CD14-positive monocyte (primary cell): ENCODE measurements at regions not wholly inside any gene's neighbourhood (a gene's known extent, or its start where the extent isn't known, plus 50 kb on each side); places are given as distances from the start of the nearest gene placed in this dataset.
A peak's percentile ranks its signal among the peaks of the same experiment; 100 is the strongest.

Experiments
- DNase-seq, 3 donors: peaks; one replicate each; pipeline ENCODE4 v3.0.0-alpha.2; 2011 to 2022
- H2AFZ ChIP-seq: 2 replicates; pipeline ENCODE4 v1.6.0; 2012; ENCODE audit warnings: mild to moderate bottlenecking, low read depth, low read length, inconsistent platforms; ENCODE audit not compliant: insufficient read depth, poor library complexity, severe bottlenecking
- H3K27ac ChIP-seq, 2 donors: 1 replicate in 1 of 2; 2 replicates in 1 of 2; pipeline ENCODE4 v1.5.1; 2012 to 2013; ENCODE audit warnings: low read length in 2 of 2, control low read depth in 1 of 2, inconsistent platforms in 1 of 2, low read depth in 1 of 2, mild to moderate bottlenecking in 1 of 2
- H3K27me3 ChIP-seq, 2 donors: one replicate each; pipeline versions ENCODE4 v1.6.0 to v1.6.1; 2011 to 2013; ENCODE audit warnings: low read length in 2 of 2; ENCODE audit not compliant: control insufficient read depth in 2 of 2, insufficient read depth in 2 of 2
- H3K36me3 ChIP-seq, 2 donors: replicated peaks in 1 of 2; 1 replicate in 1 of 2; 2 replicates in 1 of 2; pipeline versions ENCODE4 v1.5.1 to v1.6.1; 2012 to 2013; ENCODE audit warnings: low read length in 2 of 2, control low read depth in 1 of 2, inconsistent platforms in 1 of 2, mild to moderate bottlenecking in 1 of 2; ENCODE audit not compliant: insufficient read depth in 2 of 2, control insufficient read depth in 1 of 2
- H3K4me1 ChIP-seq, 2 donors: 1 replicate in 1 of 2; 2 replicates in 1 of 2; pipeline versions ENCODE4 v1.5.1 to v1.6.1; 2012 to 2013; ENCODE audit warnings: low read length in 2 of 2, control low read depth in 1 of 2, inconsistent platforms in 1 of 2, mild to moderate bottlenecking in 1 of 2, moderate library complexity in 1 of 2; ENCODE audit not compliant: insufficient read depth in 2 of 2, control insufficient read depth in 1 of 2
- H3K4me2 ChIP-seq: replicated peaks from 2 replicates; pipeline ENCODE3; 2012; ENCODE audit warnings: low read length, moderate library complexity, mild to moderate bottlenecking; ENCODE audit not compliant: poor library complexity, severe bottlenecking; ENCODE audit errors: extremely low read depth
- H3K4me3 ChIP-seq, 3 experiments: fragments of 200-600 bp in 1 of 3; sonication (generic) in 1 of 3; replicated peaks in 1 of 3; 1 replicate in 2 of 3; 2 replicates in 1 of 3; pipeline ENCODE4 v1.5.1; 2011 to 2013; ENCODE audit warnings: low read length in 3 of 3, mild to moderate bottlenecking in 3 of 3, control low read depth in 2 of 3, low read depth in 2 of 3, inconsistent platforms in 1 of 3, moderate library complexity in 1 of 3
- H3K79me2 ChIP-seq: 2 replicates; pipeline ENCODE4 v1.6.0; 2012; ENCODE audit warnings: mild to moderate bottlenecking, control low read depth, inconsistent platforms, low read length, moderate library complexity; ENCODE audit not compliant: insufficient read depth
- H3K9ac ChIP-seq: 2 replicates; pipeline ENCODE4 v1.6.0; 2017; ENCODE audit warnings: low read length, mild to moderate bottlenecking; ENCODE audit not compliant: insufficient read depth, poor library complexity, severe bottlenecking
- H3K9me3 ChIP-seq, 2 donors: replicated peaks in 1 of 2; 1 replicate in 1 of 2; 2 replicates in 1 of 2; pipeline versions ENCODE4 v1.5.1 to v1.6.1; 2012 to 2013; ENCODE audit warnings: low read length in 2 of 2, control low read depth in 1 of 2; ENCODE audit not compliant: control insufficient read depth in 1 of 2, insufficient read depth in 1 of 2
- H4K20me1 ChIP-seq: 2 replicates; pipeline ENCODE4 v1.6.0; 2012; ENCODE audit warnings: mild to moderate bottlenecking, low read length, control low read depth, moderate library complexity; ENCODE audit not compliant: insufficient read depth
- H3K27ac Mint-ChIP-seq, 7 donors: one replicate each; pipeline ENCODE4 v1.8.0; 2020; ENCODE audit warnings: mild to moderate bottlenecking in 7 of 7, mixed read lengths in 7 of 7, moderate library complexity in 6 of 7, inconsistent platforms in 2 of 7
- H3K27me3 Mint-ChIP-seq, 3 donors: one replicate each; pipeline ENCODE4 v1.8.0; 2021 to 2022; ENCODE audit warnings: low read depth in 3 of 3, mild to moderate bottlenecking in 3 of 3, mixed read lengths in 3 of 3, moderate library complexity in 3 of 3, inconsistent platforms in 1 of 3
- H3K36me3 Mint-ChIP-seq, 2 donors: one replicate each; pipeline ENCODE4 v1.8.0; 2020; ENCODE audit warnings: mixed read lengths in 2 of 2, inconsistent platforms in 1 of 2, mild to moderate bottlenecking in 1 of 2
- H3K4me1 Mint-ChIP-seq: one replicate; pipeline ENCODE4 v1.8.0; 2020; ENCODE audit warnings: mild to moderate bottlenecking, mixed read lengths
- H3K4me3 Mint-ChIP-seq, 2 donors: one replicate each; pipeline ENCODE4 v1.8.0; 2020; ENCODE audit warnings: mild to moderate bottlenecking in 2 of 2, mixed read lengths in 2 of 2, moderate library complexity in 1 of 2
- H3K9me3 Mint-ChIP-seq, 7 donors: one replicate each; pipeline ENCODE4 v1.8.0; 2020 to 2022; ENCODE audit warnings: mixed read lengths in 7 of 7, mild to moderate bottlenecking in 6 of 7, moderate library complexity in 6 of 7, inconsistent platforms in 2 of 7
- CTCF ChIP-seq: fragments of 200-600 bp; IDR thresholded peaks from one replicate; pipeline ENCODE4 v1.8.0; 2022; ENCODE audit warnings: antibody characterized with exemption, mild to moderate bottlenecking
- whole genome bisulfite sequencing: methylation state at CpG from one replicate; pipeline ENCODE4 v1.1.5; 2013; ENCODE audit warnings: missing lambda C conversion rate; ENCODE audit not compliant: insufficient coverage; 5-methylcytosine and 5-hydroxymethylcytosine counted together
- intact Hi-C, 2 donors: fragments of 100-400 bp; cut with micrococcal nuclease; formaldehyde crosslinking; loops; one replicate each; pipeline versions ENCODE4 v1.15.0 to v1.15.1; 2023

- no peak for TF ChIP-seq CTCF
- H3K4me3 ChIP-seq, result no peak overlapping the region
- H3K27me3 Mint-ChIP-seq, result peaks cover 4 to 18% (median 10%) of the 10 kb centered on the region in 3 donors
- no peaks in the 10 kb centered on the region for H3K36me3 Mint-ChIP-seq
- 90% methylated on average over 5 of the region's 17 CpGs for WGBS
- no peaks in the 10 kb centered on the region for H3K79me2 ChIP-seq
- no peaks in the 10 kb centered on the region for H3K4me1 ChIP-seq
- H2AFZ ChIP-seq, result no peak overlapping the region
- DNase-seq, result no peak
- H3K9ac ChIP-seq, result no peak overlapping the region
- no peak overlapping the region for H3K4me3 Mint-ChIP-seq
- intact Hi-C loops, result no loop called here
- H3K36me3 ChIP-seq, result no peaks in the 10 kb centered on the region
- H3K27me3 ChIP-seq, result no peaks in the 10 kb centered on the region
- no peak overlapping the region for H3K27ac ChIP-seq
- H3K9me3 Mint-ChIP-seq, result peaks cover 0 to 2% (median 0%) of the 10 kb centered on the region in 7 donors
- H3K4me1 Mint-ChIP-seq, result peaks cover 2% of the 10 kb centered on the region
- peak overlapping the region in 2 of 7 donors; percentile 1 to 38 for H3K27ac Mint-ChIP-seq
- H4K20me1 ChIP-seq, result no peaks in the 10 kb centered on the region
- no peaks in the 10 kb centered on the region for H3K9me3 ChIP-seq
- no peak overlapping the region for H3K4me2 ChIP-seq
These were observed 400.2 kb downstream of the QKI start for GRCh38 chr6:163814494-163815364.

- peak overlapping the region in 1 of 2 donors; percentile 53 for H3K4me3 Mint-ChIP-seq
- H3K36me3 ChIP-seq, result no peaks in the 10 kb centered on the region
- no peaks in the 10 kb centered on the region for H3K4me1 ChIP-seq
- no peaks in the 10 kb centered on the region for H3K27me3 ChIP-seq
- DNase-seq, result no peak
- no peak overlapping the region for H3K27ac ChIP-seq
- H2AFZ ChIP-seq, result no peak overlapping the region
- H3K4me3 ChIP-seq, result no peak overlapping the region
- no peaks in the 10 kb centered on the region for H3K36me3 Mint-ChIP-seq
- intact Hi-C loops, result no loop called here
- no peaks in the 10 kb centered on the region for H3K79me2 ChIP-seq
- H4K20me1 ChIP-seq, result no peaks in the 10 kb centered on the region
- no peak for TF ChIP-seq CTCF
- H3K27ac Mint-ChIP-seq, result peak overlapping the region in 2 of 7 donors; percentile 26 to 38
- WGBS, result 58% methylated on average over 2 of the region's 3 CpGs
- H3K9me3 Mint-ChIP-seq, result no peaks in the 10 kb centered on the region
- peaks cover 2% of the 10 kb centered on the region for H3K4me1 Mint-ChIP-seq
- H3K27me3 Mint-ChIP-seq, result peaks cover 2 to 18% (median 7%) of the 10 kb centered on the region in 3 donors
- no peaks in the 10 kb centered on the region for H3K9me3 ChIP-seq
- no peak overlapping the region for H3K4me2 ChIP-seq
- H3K9ac ChIP-seq, result no peak overlapping the region
These were observed 399.5 kb downstream of the QKI start for GRCh38 chr6:163813979-163814493.
